B cell (primary cell): ENCODE measurements at regions not wholly inside any gene's neighbourhood (a gene's known extent, or its start where the extent isn't known, plus 50 kb on each side); places are given as distances from the start of the nearest gene placed in this dataset.

ENCODE experiments used
- ATAC-seq: fragments of 200-7000 bp; cut with Tn5 transposase; one replicate; pipeline ENCODE4 v1.10.0; 2021; ENCODE audit warnings: low read depth, mild to moderate bottlenecking, moderate number of reproducible peaks, moderate library complexity
- CTCF ChIA-PET: fragments of 350-600 bp; sonication (Branson Sonifier 250); formaldehyde crosslinking; loops from one replicate; lab custom pipeline; 2021; ENCODE audit warnings: antibody characterized with exemption, inconsistent platforms; lab: Charles Lee
- POLR2A ChIA-PET: fragments of 350-600 bp; sonication (Branson Sonifier 250); formaldehyde crosslinking; loops from one replicate; lab custom pipeline; 2021; ENCODE audit warnings: antibody characterized with exemption; lab: Charles Lee
- DNase-seq: peaks from one replicate; pipeline ENCODE4 v3.0.0; 2013
- H2AFZ ChIP-seq: 2 replicates; pipeline ENCODE4 v1.6.1; 2012; ENCODE audit warnings: mild to moderate bottlenecking, low read depth, low read length; ENCODE audit not compliant: insufficient read depth, poor library complexity, severe bottlenecking
- H3K27ac ChIP-seq, 2 donors: 1 replicate in 1 of 2; 2 replicates in 1 of 2; pipeline ENCODE4 v1.5.1; 2012 to 2013; ENCODE audit warnings: low read length in 2 of 2, mild to moderate bottlenecking in 2 of 2, moderate library complexity in 1 of 2
- H3K27me3 ChIP-seq, 4 experiments: fragments of 200-600 bp in 1 of 4; sonication (generic) in 1 of 4; replicated peaks in 1 of 4; 1 replicate in 2 of 4; 2 replicates in 2 of 4; pipeline versions ENCODE4 v1.6.1 to v1.7.0; 2013 to 2016; ENCODE audit warnings: low read length in 3 of 4, mild to moderate bottlenecking in 2 of 4, mixed read lengths in 1 of 4, moderate library complexity in 1 of 4; ENCODE audit not compliant: insufficient read depth in 4 of 4, control insufficient read depth in 3 of 4; ENCODE audit errors: control extremely low read depth in 1 of 4
- H3K36me3 ChIP-seq, 2 experiments: replicated peaks in 1 of 2; 1 replicate in 1 of 2; 2 replicates in 1 of 2; pipeline versions ENCODE4 v1.6.1 to v1.7.1; 2013; ENCODE audit warnings: low read length in 1 of 2; ENCODE audit not compliant: insufficient read depth in 2 of 2, control insufficient read depth in 1 of 2; ENCODE audit errors: control extremely low read depth in 1 of 2, extremely low read depth in 1 of 2
- H3K4me1 ChIP-seq, 2 donors: fragments of 200-600 bp in 1 of 2; sonication (generic) in 1 of 2; 1 replicate in 1 of 2; 2 replicates in 1 of 2; pipeline versions ENCODE4 v1.5.1 to v1.6.1; 2013 to 2017; ENCODE audit warnings: low read length in 2 of 2; ENCODE audit not compliant: control insufficient read depth in 2 of 2, insufficient read depth in 2 of 2
- H3K4me2 ChIP-seq: replicated peaks from 2 replicates; pipeline ENCODE3; 2012; ENCODE audit warnings: mild to moderate bottlenecking, low read depth, low read length; ENCODE audit not compliant: poor library complexity, severe bottlenecking
- H3K4me3 ChIP-seq, 5 experiments: fragments of 200-600 bp in 1 of 5; sonication (generic) in 1 of 5; 1 replicate in 3 of 5; 2 replicates in 2 of 5; pipeline versions ENCODE4 v1.5.1 to v1.7.0; 2011 to 2016; ENCODE audit warnings: low read length in 4 of 5, mild to moderate bottlenecking in 4 of 5, low read depth in 2 of 5, control low read depth in 1 of 5, moderate library complexity in 1 of 5; ENCODE audit not compliant: insufficient read depth in 1 of 5; ENCODE audit errors: control extremely low read depth in 1 of 5, extremely low read depth in 1 of 5
- H3K79me2 ChIP-seq: fragments of 200-600 bp; sonication (generic); one replicate; pipeline ENCODE4 v1.6.0; 2016; ENCODE audit warnings: low read length; ENCODE audit not compliant: control insufficient read depth, insufficient read depth
- H3K9ac ChIP-seq: fragments of 200-600 bp; sonication (generic); 2 replicates; pipeline ENCODE4 v1.6.1; 2017; ENCODE audit warnings: mild to moderate bottlenecking, low read length, moderate library complexity
- H3K9me3 ChIP-seq, 3 donors: one replicate each; pipeline versions ENCODE4 v1.6.1 to v1.7.1; 2013; ENCODE audit warnings: low read length in 2 of 3; ENCODE audit not compliant: control insufficient read depth in 2 of 3, insufficient read depth in 1 of 3; ENCODE audit errors: control extremely low read depth in 1 of 3
- H4K20me1 ChIP-seq: 2 replicates; pipeline ENCODE4 v1.6.0; 2012; ENCODE audit warnings: mild to moderate bottlenecking, low read length; ENCODE audit not compliant: insufficient read depth, control insufficient read depth, poor library complexity, severe bottlenecking
- H3K27ac Mint-ChIP-seq: one replicate; pipeline ENCODE4 v1.8.0; 2021; ENCODE audit warnings: mixed read lengths
- H3K27me3 Mint-ChIP-seq: one replicate; pipeline ENCODE4 v1.8.0; 2021; ENCODE audit warnings: mixed read lengths
- H3K4me1 Mint-ChIP-seq: one replicate; pipeline ENCODE4 v1.8.0; 2021; ENCODE audit warnings: mixed read lengths
- H3K4me3 Mint-ChIP-seq: one replicate; pipeline ENCODE4 v1.8.0; 2021; ENCODE audit warnings: mixed read lengths
- H3K9me3 Mint-ChIP-seq: one replicate; pipeline ENCODE4 v1.8.0; 2022; ENCODE audit warnings: mixed read lengths; ENCODE audit not compliant: insufficient read depth
- EZH2 ChIP-seq: IDR thresholded peaks from 2 replicates; pipeline ENCODE4 v1.6.1; 2012; ENCODE audit warnings: borderline replicate concordance, low read depth, mild to moderate bottlenecking, moderate library complexity, low read length; ENCODE audit not compliant: insufficient read depth, poor library complexity, severe bottlenecking
- WGBS: methylation state at CpG from one replicate; pipeline ENCODE4 v1.1.5; 2013; ENCODE audit warnings: missing lambda C conversion rate; ENCODE audit not compliant: insufficient coverage; 5-methylcytosine and 5-hydroxymethylcytosine counted together
- intact Hi-C: fragments of 100-400 bp; cut with micrococcal nuclease; formaldehyde crosslinking; loops from one replicate; pipeline ENCODE4 v1.10.0; 2022
- TF ChIP-seq, protein P1 (sequence below): fragments of 200-600 bp; IDR thresholded peaks from one replicate; pipeline ENCODE4 v1.8.0; 2022; ENCODE audit warnings: antibody characterized with exemption, mild to moderate bottlenecking

GRCh38 chr4:3642806-3643517 is 110.7 kb upstream of the LRPAP1 start:
- no peak for DNase-seq
- peaks cover 2% of the 10 kb centered on the region for H3K9me3 Mint-ChIP-seq
- no peak overlapping the region for H3K9ac ChIP-seq
- no peak overlapping the region for H3K4me2 ChIP-seq
- 70% methylated on average over 10 of the region's 13 CpGs for WGBS
- H3K4me1 Mint-ChIP-seq, result no peaks in the 10 kb centered on the region
- TF ChIP-seq, protein P1, sequence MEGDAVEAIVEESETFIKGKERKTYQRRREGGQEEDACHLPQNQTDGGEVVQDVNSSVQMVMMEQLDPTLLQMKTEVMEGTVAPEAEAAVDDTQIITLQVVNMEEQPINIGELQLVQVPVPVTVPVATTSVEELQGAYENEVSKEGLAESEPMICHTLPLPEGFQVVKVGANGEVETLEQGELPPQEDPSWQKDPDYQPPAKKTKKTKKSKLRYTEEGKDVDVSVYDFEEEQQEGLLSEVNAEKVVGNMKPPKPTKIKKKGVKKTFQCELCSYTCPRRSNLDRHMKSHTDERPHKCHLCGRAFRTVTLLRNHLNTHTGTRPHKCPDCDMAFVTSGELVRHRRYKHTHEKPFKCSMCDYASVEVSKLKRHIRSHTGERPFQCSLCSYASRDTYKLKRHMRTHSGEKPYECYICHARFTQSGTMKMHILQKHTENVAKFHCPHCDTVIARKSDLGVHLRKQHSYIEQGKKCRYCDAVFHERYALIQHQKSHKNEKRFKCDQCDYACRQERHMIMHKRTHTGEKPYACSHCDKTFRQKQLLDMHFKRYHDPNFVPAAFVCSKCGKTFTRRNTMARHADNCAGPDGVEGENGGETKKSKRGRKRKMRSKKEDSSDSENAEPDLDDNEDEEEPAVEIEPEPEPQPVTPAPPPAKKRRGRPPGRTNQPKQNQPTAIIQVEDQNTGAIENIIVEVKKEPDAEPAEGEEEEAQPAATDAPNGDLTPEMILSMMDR, result no peak
- no peak for TF ChIP-seq EZH2
- H3K4me1 ChIP-seq, result no peaks in the 10 kb centered on the region
- H3K27ac ChIP-seq, result no peak overlapping the region
- ChIA-PET CTCF (no interaction called here), POLR2A (no interaction called here)
- H3K36me3 ChIP-seq, result no peaks in the 10 kb centered on the region
- H3K4me3 Mint-ChIP-seq, result no peak overlapping the region
- no peaks in the 10 kb centered on the region for H3K9me3 ChIP-seq
- no peaks in the 10 kb centered on the region for H4K20me1 ChIP-seq
- H3K79me2 ChIP-seq, result no peaks in the 10 kb centered on the region
- no peak overlapping the region for H3K4me3 ChIP-seq
- ATAC-seq, result no peak
- H3K27me3 Mint-ChIP-seq, result peaks cover 4% of the 10 kb centered on the region
- no peaks in the 10 kb centered on the region for H3K27me3 ChIP-seq
- H3K27ac Mint-ChIP-seq, result no peak overlapping the region
- no peak overlapping the region for H2AFZ ChIP-seq
- intact Hi-C loops, result no loop called here

DNA sequence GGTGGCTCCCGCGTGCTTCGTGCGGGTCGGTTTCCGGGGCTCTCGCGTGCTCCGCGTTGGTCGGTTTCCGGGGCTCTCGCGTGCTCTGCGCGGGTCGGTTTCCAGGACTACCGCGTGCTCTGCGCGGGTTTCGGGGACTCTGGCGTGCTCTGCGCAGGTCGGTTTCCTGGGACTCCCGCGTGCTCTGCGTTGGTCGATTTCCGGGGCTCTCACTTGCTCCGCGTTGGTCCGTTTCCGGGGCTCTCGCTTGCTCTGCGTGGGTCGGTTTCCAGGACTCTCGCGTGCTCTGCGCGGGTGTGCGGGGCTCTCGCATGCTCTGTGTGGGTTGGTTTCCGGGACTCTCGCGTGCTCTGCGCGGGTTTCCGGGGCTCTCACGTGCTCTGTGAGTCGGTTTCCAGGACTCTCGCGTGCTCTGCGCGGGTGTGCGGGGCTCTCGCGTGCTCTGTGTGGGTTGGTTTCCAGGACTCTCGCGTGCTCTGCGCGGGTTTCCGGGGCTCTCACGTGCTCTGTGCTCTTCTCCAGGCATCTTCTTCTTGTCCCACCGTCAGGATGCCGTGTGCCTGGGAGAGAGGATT is 109.9 kb upstream of the LRPAP1 start:
- Mint-ChIP-seq H3K27me3 (peaks cover 4% of the 10 kb centered on the region), H3K4me3 (no peak overlapping the region), H3K27ac (no peak overlapping the region), H3K9me3 (peaks cover 2% of the 10 kb centered on the region), H3K4me1 (no peaks in the 10 kb centered on the region)
- H3K27me3 ChIP-seq, result no peaks in the 10 kb centered on the region
- H3K27ac ChIP-seq, result no peak overlapping the region
- H2AFZ ChIP-seq, result no peak overlapping the region
- H3K4me3 ChIP-seq, result no peak overlapping the region
- no peaks in the 10 kb centered on the region for H3K4me1 ChIP-seq
- ChIA-PET CTCF (no interaction called here), POLR2A (no interaction called here)
- ATAC-seq (no peak), DNase-seq (no peak)
- H3K4me2 ChIP-seq, result no peak overlapping the region
- TF ChIP-seq, protein P1, result no peak
- no peak for TF ChIP-seq EZH2
- no peaks in the 10 kb centered on the region for H3K79me2 ChIP-seq
- no peaks in the 10 kb centered on the region for H3K36me3 ChIP-seq
- H3K9me3 ChIP-seq, result no peaks in the 10 kb centered on the region
- H4K20me1 ChIP-seq, result no peaks in the 10 kb centered on the region
- intact Hi-C loops, result no loop called here
- WGBS, result 95% methylated on average over 65 of the region's 66 CpGs
- H3K9ac ChIP-seq, result no peak overlapping the region
